GM23338 (cell line): ENCODE measurements at regions not wholly inside any gene's neighbourhood (a gene's known extent, or its start where the extent isn't known, plus 50 kb on each side); places are given as distances from the start of the nearest gene placed in this dataset.

Experiments
- ATAC-seq: fragments of 200-7000 bp; cut with Tn5 transposase; 3 replicates; pipeline ENCODE4 v1.9.1; 2020
- DNase-seq: peaks from one replicate; pipeline ENCODE4 v3.0.0-alpha.2; 2015; ENCODE audit warnings: low spot score
- H2AFZ ChIP-seq: fragments of 200-600 bp; sonication (generic); 2 replicates; pipeline ENCODE4 v1.8.0; 2016; ENCODE audit warnings: antibody characterized with exemption, mild to moderate bottlenecking, moderate library complexity
- H3F3A ChIP-seq: fragments of 200-600 bp; sonication (generic); replicated peaks from 2 replicates; pipeline ENCODE4 v1.8.0; 2017; ENCODE audit warnings: antibody characterized with exemption, mixed run types, low read depth
- H3K27ac ChIP-seq: fragments of 200-600 bp; sonication (generic); 2 replicates; pipeline ENCODE4 v1.6.1; 2016; ENCODE audit warnings: low read depth
- H3K27me3 ChIP-seq: fragments of 200-600 bp; sonication (generic); 2 replicates; pipeline ENCODE4 v1.8.0; 2016; ENCODE audit warnings: mild to moderate bottlenecking, mixed run types, moderate library complexity; ENCODE audit not compliant: insufficient read depth
- H3K36me3 ChIP-seq: fragments of 200-600 bp; sonication (generic); 2 replicates; pipeline ENCODE4 v1.8.0; 2016; ENCODE audit warnings: mild to moderate bottlenecking; ENCODE audit not compliant: insufficient read depth
- H3K4me1 ChIP-seq: fragments of 200-600 bp; sonication (generic); 2 replicates; pipeline ENCODE4 v1.8.0; 2016; ENCODE audit warnings: mild to moderate bottlenecking, moderate library complexity; ENCODE audit not compliant: insufficient read depth
- H3K4me2 ChIP-seq: fragments of 200-600 bp; sonication (generic); 2 replicates; pipeline ENCODE4 v1.7.1; 2017; ENCODE audit warnings: mixed run types
- H3K4me3 ChIP-seq: fragments of 200-600 bp; sonication (generic); 2 replicates; pipeline ENCODE4 v1.6.1; 2016; ENCODE audit warnings: mixed run types
- H3K79me2 ChIP-seq: fragments of 200-600 bp; sonication (generic); replicated peaks from 2 replicates; pipeline ENCODE4 v1.8.0; 2017; ENCODE audit warnings: mild to moderate bottlenecking; ENCODE audit not compliant: insufficient read depth
- H3K9me2 ChIP-seq: fragments of 200-600 bp; sonication (generic); 2 replicates; pipeline ENCODE4 v1.8.0; 2017; ENCODE audit not compliant: insufficient read depth
- H4K20me1 ChIP-seq: fragments of 200-600 bp; sonication (generic); replicated peaks from 2 replicates; pipeline ENCODE4 v1.8.0; 2017; ENCODE audit warnings: mild to moderate bottlenecking; ENCODE audit not compliant: insufficient read depth
- H3K27ac Mint-ChIP-seq: 2 replicates; pipeline ENCODE4 v1.8.0; 2020; ENCODE audit warnings: inconsistent platforms, mild to moderate bottlenecking, moderate library complexity, mixed read lengths
- H3K27me3 Mint-ChIP-seq: 3 replicates; pipeline ENCODE4 v1.8.0; 2022; ENCODE audit warnings: low read depth, mild to moderate bottlenecking, moderate library complexity, mixed read lengths, inconsistent platforms; ENCODE audit not compliant: insufficient read depth, poor library complexity
- H3K36me3 Mint-ChIP-seq: 3 replicates; pipeline ENCODE4 v1.8.0; 2021; ENCODE audit warnings: low read depth, mild to moderate bottlenecking, inconsistent platforms, moderate library complexity, mixed read lengths
- H3K4me1 Mint-ChIP-seq: 3 replicates; pipeline ENCODE4 v1.8.0; 2020; ENCODE audit warnings: mild to moderate bottlenecking, inconsistent platforms, mixed read lengths
- H3K4me3 Mint-ChIP-seq: 3 replicates; pipeline ENCODE4 v1.8.0; 2021; ENCODE audit warnings: moderate library complexity, mild to moderate bottlenecking, inconsistent platforms, mixed read lengths
- H3K9me3 Mint-ChIP-seq: 3 replicates; pipeline ENCODE4 v1.8.0; 2020; ENCODE audit warnings: moderate library complexity, mild to moderate bottlenecking, inconsistent platforms, mixed read lengths
- CREB1 ChIP-seq: fragments of 250-450 bp; sonication (Bioruptor Pico); IDR thresholded peaks from 2 replicates; pipeline ENCODE4 v1.5.0; 2020; ENCODE audit warnings: low read depth, mild to moderate bottlenecking, moderate library complexity
- ETS1 ChIP-seq: IDR thresholded peaks from 2 replicates; pipeline ENCODE4 v1.6.1; 2016; ENCODE audit warnings: antibody characterized with exemption
- JUNB ChIP-seq: IDR thresholded peaks from one replicate; pipeline ENCODE4 v1.6.1; 2016; ENCODE audit warnings: antibody characterized with exemption; ENCODE audit not compliant: unreplicated experiment
- NANOG ChIP-seq: IDR thresholded peaks from 2 replicates; pipeline ENCODE4 v1.6.1; 2016; ENCODE audit warnings: antibody characterized with exemption, borderline replicate concordance
- STAT1 ChIP-seq: IDR thresholded peaks from one replicate; pipeline ENCODE4 v1.6.1; 2016; ENCODE audit warnings: antibody characterized with exemption; ENCODE audit not compliant: unreplicated experiment
- ZNF462 ChIP-seq: fragments of 250-450 bp; sonication (Bioruptor Pico); IDR thresholded peaks from 2 replicates; pipeline ENCODE4 v1.5.0; 2020; ENCODE audit warnings: mild to moderate bottlenecking, moderate library complexity
- TF ChIP-seq, protein P1 (sequence below): IDR thresholded peaks from one replicate; pipeline ENCODE4 v1.6.1; 2018; ENCODE audit warnings: antibody characterized with exemption; ENCODE audit not compliant: unreplicated experiment

DNA sequence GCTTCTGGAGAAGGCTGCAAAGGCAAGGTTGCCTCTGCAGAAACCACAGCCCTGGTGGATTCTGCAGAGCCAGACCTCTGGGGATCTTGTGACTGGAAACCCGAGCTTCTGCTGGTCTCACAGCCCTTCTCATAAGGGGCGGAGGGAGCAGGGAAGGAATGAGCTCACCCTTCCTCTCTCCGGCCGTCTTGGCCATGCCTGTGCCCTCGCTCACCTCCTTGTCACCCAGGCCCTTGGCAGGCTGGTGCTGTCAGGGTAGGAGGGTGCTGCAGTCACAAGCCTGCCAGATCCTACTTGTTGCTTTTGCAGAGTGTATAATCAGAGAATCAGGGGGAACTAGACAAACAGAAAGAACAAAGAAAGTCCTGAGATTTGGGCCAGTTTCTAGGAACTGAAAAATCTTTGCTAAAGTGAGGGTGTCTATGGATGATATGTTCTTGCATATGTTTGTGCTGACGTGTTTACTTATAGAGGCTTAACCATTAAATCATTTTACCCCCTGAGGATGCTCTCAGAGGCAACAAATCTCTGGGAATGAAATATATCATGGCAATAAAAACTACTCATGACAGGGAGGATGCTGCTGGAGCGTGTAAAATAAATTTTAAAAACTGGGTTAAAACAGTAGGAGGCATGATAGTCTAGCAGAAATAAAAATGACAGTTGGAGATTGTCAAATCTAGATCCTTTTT lies 244.9 kb upstream of the SOX4 start (continued):
- TF ChIP-seq, protein P1, sequence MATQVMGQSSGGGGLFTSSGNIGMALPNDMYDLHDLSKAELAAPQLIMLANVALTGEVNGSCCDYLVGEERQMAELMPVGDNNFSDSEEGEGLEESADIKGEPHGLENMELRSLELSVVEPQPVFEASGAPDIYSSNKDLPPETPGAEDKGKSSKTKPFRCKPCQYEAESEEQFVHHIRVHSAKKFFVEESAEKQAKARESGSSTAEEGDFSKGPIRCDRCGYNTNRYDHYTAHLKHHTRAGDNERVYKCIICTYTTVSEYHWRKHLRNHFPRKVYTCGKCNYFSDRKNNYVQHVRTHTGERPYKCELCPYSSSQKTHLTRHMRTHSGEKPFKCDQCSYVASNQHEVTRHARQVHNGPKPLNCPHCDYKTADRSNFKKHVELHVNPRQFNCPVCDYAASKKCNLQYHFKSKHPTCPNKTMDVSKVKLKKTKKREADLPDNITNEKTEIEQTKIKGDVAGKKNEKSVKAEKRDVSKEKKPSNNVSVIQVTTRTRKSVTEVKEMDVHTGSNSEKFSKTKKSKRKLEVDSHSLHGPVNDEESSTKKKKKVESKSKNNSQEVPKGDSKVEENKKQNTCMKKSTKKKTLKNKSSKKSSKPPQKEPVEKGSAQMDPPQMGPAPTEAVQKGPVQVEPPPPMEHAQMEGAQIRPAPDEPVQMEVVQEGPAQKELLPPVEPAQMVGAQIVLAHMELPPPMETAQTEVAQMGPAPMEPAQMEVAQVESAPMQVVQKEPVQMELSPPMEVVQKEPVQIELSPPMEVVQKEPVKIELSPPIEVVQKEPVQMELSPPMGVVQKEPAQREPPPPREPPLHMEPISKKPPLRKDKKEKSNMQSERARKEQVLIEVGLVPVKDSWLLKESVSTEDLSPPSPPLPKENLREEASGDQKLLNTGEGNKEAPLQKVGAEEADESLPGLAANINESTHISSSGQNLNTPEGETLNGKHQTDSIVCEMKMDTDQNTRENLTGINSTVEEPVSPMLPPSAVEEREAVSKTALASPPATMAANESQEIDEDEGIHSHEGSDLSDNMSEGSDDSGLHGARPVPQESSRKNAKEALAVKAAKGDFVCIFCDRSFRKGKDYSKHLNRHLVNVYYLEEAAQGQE, result no peak

DNA sequence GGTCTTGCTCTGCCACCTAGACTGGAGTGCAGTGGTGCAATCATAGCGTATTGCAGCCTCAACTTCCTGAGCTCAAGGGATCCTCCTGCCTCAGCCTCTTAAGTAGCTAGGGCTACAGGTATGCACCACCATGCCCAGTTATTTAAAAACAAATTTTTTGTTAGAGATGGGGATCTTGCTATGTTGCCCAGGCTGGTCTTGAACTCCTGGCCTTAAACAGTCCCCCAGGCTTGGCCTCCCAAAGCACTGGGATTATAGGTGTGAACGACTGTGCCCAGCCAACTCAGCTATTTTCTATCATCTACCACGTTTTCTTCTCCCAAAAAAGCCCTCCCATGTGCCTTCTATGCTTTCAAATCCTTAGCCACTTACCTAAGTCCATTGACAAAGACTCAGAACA lies 243.7 kb upstream of the SOX4 start:
- no peaks in the 10 kb centered on the region; the same call in 2 of the 3 replicates for H3K9me3 Mint-ChIP-seq
- TF ChIP-seq JUNB (no peak), CREB1 (CRISPR knock-in tag) (no peak), NANOG (no peak)
- peaks cover 2% of the 10 kb centered on the region for H3K27me3 Mint-ChIP-seq
- H3K4me2 ChIP-seq, result no peak overlapping the region
- no peak overlapping the region for H3K4me3 Mint-ChIP-seq
- peaks cover 7% of the 10 kb centered on the region for H3K4me1 Mint-ChIP-seq
- H3K27ac Mint-ChIP-seq, result no peak overlapping the region
- no peaks in the 10 kb centered on the region for H3K79me2 ChIP-seq
- H3K27ac ChIP-seq, result no peak overlapping the region
- 0 out of 2 replicates have a peak, but pooled peaks cover 7% of the 10 kb centered on the region for H3K4me1 ChIP-seq
- no peaks in the 10 kb centered on the region for H3K9me2 ChIP-seq
- no peaks in the 10 kb centered on the region for H3F3A ChIP-seq
- H3K36me3 ChIP-seq, result no peaks in the 10 kb centered on the region
- DNase-seq (no peak), ATAC-seq (no peak)
- no peaks in the 10 kb centered on the region for H4K20me1 ChIP-seq
- no peak overlapping the region for H3K4me3 ChIP-seq
- H3K27me3 ChIP-seq, result no peaks in the 10 kb centered on the region
- H2AFZ ChIP-seq, result no peak overlapping the region
- no peaks in the 10 kb centered on the region for H3K36me3 Mint-ChIP-seq

- no peak for ATAC-seq
- no peak for TF ChIP-seq CREB1 (CRISPR knock-in tag)
- no peak for TF ChIP-seq ZNF462
- no peak for TF ChIP-seq STAT1
- no peak for TF ChIP-seq NANOG
- TF ChIP-seq ETS1, result no peak
These were observed 242.6 kb upstream of the SOX4 start for GRCh38 chr6:21350926-21351325.

More at GRCh38 chr6:21350926-21351325, 242.6 kb upstream of the SOX4 start:
- Histone ChIP-seq H4K20me1 (no peaks in the 10 kb centered on the region), H3K4me3 (no peak overlapping the region), H3F3A (no peaks in the 10 kb centered on the region), H3K4me1 (0 out of 2 replicates have a peak, but pooled peaks cover 7% of the 10 kb centered on the region), H3K4me2 (no peak overlapping the region), H2AFZ (peak overlapping the region; percentile 63), H3K27me3 (no peaks in the 10 kb centered on the region), H3K27ac (no peak overlapping the region), H3K36me3 (no peaks in the 10 kb centered on the region), H3K79me2 (no peaks in the 10 kb centered on the region), H3K9me2 (no peaks in the 10 kb centered on the region)
- H3K27me3 Mint-ChIP-seq, result peaks cover 2% of the 10 kb centered on the region
- H3K4me1 Mint-ChIP-seq, result peaks cover 7% of the 10 kb centered on the region
- H3K4me3 Mint-ChIP-seq, result no peak overlapping the region
- no peak overlapping the region for H3K27ac Mint-ChIP-seq
- no peaks in the 10 kb centered on the region for H3K36me3 Mint-ChIP-seq
- DNase-seq, result no peak
- no peaks in the 10 kb centered on the region; the same call in 2 of the 3 replicates for H3K9me3 Mint-ChIP-seq
